HAP-1 (cell line): ENCODE measurements at regions not wholly inside any gene's neighbourhood (a gene's known extent, or its start where the extent isn't known, plus 50 kb on each side); places are given as distances from the start of the nearest gene placed in this dataset.

Experiments
- DNase-seq, 2 experiments: peaks; one replicate each; pipeline ENCODE4 v3.0.0-alpha.2; 2016 to 2020; ENCODE audit warnings: low spot score in 2 of 2
- H3K27me3 ChIP-seq: fragments of 250-450 bp; sonication (Bioruptor Pico); 2 replicates; pipeline ENCODE4 v1.5.1; 2020; ENCODE audit warnings: low read depth, mild to moderate bottlenecking, moderate library complexity
- H3K36me3 ChIP-seq: fragments of 250-450 bp; sonication (Bioruptor Pico); replicated peaks from 2 replicates; pipeline ENCODE4 v1.5.1; 2020; ENCODE audit warnings: mild to moderate bottlenecking
- H3K4me1 ChIP-seq: fragments of 250-450 bp; sonication (Bioruptor Pico); 2 replicates; pipeline ENCODE4 v1.5.1; 2020; ENCODE audit warnings: mild to moderate bottlenecking
- H3K4me3 ChIP-seq: fragments of 250-450 bp; sonication (Bioruptor Pico); 2 replicates; pipeline ENCODE4 v1.5.1; 2020; ENCODE audit warnings: mild to moderate bottlenecking, moderate library complexity
- H3K9me3 ChIP-seq: fragments of 250-450 bp; sonication (Bioruptor Pico); 2 replicates; pipeline ENCODE4 v1.5.1; 2020; ENCODE audit warnings: mild to moderate bottlenecking, moderate library complexity
- in situ Hi-C: fragments of 300-500 bp; cut with MboI; formaldehyde crosslinking; loops from 3 replicates; pipeline ENCODE4 v1.14.3; 2020; ENCODE audit warnings: low sequenced_read_pairs, inconsistent platforms, mixed read lengths

DNA sequence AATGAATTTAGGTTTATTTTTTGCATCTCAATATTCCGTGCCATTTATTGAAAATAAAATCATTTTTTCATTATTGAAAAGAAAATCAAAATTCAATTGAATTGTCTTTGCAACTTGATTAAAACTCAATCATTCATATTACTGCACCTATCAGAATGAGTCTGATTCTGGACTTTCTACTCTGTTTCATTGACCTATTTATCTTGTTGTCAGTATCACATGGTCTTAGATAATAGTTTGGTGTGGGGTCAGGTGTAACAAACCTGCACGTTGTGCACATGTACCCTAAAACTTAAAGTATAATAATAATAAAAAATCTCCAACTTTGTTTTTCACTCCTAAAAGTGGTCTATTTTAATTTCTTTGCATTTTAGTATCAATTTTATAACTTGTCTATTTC, 422.9 kb downstream of the RAD51AP2 start:
- in situ Hi-C loops, result no loop called here
- no peaks in the 10 kb centered on the region for H3K36me3 ChIP-seq
- DNase-seq, result no peak

DNA sequence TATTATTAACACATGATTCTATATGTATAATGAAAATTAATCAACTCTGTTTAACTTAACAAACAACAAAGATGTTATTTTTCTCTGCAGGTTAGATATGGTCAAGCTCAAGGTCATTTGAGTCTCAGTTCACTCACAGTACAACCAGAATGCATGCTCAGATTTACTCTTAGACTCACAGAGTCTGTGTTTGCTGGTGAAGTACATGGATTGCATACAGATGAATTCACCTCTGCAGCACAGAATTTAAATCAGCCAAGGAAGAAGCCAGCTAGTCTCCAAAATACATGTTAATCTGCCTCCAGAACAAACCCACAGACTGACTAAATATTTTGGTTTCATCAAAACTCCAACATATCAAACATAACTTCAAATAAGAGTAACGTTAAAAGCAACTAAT, 424.5 kb downstream of the RAD51AP2 start:
- Histone ChIP-seq H3K9me3 (no peaks in the 10 kb centered on the region), H3K4me3 (no peak overlapping the region), H3K36me3 (no peaks in the 10 kb centered on the region), H3K4me1 (no peaks in the 10 kb centered on the region), H3K27me3 (no peaks in the 10 kb centered on the region)
- in situ Hi-C loops, result no loop called here
- no peak for DNase-seq

More for the DNA sequence above, 422.9 kb downstream of the RAD51AP2 start:
- H3K27me3 ChIP-seq, result no peaks in the 10 kb centered on the region
- H3K4me1 ChIP-seq, result no peaks in the 10 kb centered on the region
- no peak overlapping the region for H3K4me3 ChIP-seq
- H3K9me3 ChIP-seq, result no peaks in the 10 kb centered on the region

DNA sequence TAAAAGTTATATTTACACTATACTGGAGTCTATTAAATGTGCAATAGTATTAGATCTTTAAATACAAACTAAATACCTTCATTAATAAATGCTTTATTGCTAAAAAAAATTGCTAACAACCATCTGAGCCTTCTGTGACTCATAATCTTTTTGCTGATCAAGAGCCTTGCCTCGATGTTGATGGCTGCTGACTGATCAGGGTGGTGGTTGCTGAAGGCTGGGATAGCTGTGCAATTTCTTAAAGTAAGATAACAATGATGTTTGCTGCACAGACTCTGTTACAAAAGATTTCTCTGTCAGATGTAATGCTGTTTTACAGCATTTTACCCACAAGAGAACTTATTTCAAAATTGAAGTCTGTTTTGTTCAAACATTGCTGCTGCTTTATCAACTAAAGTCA, 421.4 kb upstream of the CYRIA start:
- no peaks in the 10 kb centered on the region for H3K27me3 ChIP-seq
- no peak for DNase-seq
- no peaks in the 10 kb centered on the region for H3K9me3 ChIP-seq
- H3K4me1 ChIP-seq, result no peaks in the 10 kb centered on the region
- H3K36me3 ChIP-seq, result no peaks in the 10 kb centered on the region
- in situ Hi-C loops, result no loop called here
- no peak overlapping the region for H3K4me3 ChIP-seq

DNA sequence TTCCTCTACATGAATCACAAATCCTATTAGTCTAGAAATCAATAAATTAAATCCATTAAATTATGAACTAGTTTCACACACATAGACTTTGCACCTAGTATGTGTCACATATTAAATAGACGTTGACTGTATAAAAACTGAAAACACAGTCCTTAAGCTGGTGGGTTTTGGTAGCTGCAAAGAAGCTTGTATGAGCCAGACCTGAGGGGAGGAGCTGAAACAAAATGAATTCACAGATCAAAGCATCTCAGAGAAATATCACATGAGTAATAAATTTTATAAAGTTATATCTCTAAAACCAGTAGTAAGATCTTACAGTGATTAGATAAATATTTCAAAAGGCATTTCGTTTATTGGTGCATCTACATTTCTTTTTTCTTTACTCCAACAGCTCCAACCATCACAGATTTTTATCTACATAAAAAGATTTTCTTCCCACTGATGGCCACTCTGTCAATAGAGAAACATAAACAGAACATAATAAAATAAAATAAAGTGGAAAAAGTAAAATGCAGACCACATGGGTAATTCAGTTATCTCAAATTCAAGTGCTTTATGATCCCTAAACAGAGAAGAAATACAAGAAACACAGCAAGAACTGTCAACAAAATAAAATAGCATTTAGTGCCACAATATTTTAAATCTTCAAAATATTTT, 420.0 kb upstream of the CYRIA start:
- H3K4me1 ChIP-seq, result no peaks in the 10 kb centered on the region
- no peak overlapping the region for H3K4me3 ChIP-seq
- H3K36me3 ChIP-seq, result no peaks in the 10 kb centered on the region
- no peaks in the 10 kb centered on the region for H3K27me3 ChIP-seq
- H3K9me3 ChIP-seq, result no peaks in the 10 kb centered on the region
- in situ Hi-C loops, result no loop called here
- DNase-seq, result no peak

DNA sequence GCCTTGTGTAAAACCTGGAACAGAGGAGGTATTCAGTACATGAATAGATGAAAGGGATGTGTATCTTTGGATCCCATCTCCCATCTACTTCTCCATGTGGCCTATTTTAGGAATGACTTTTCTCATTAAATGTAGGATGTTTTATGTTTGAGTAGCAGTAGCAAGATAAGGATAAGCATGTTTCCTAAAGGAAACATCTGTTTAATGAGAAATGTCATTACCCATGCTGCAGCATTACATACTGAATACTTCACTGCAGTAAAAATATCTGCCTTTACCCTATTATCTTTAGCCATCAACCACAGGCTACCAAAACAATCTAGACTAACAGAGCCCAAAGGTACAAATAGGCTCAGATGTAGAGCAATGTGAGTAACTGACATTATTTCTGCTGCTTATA, 419.2 kb upstream of the CYRIA start:
- H3K27me3 ChIP-seq, result no peaks in the 10 kb centered on the region
- no peaks in the 10 kb centered on the region; the same call in 1 of the 2 replicates for H3K9me3 ChIP-seq
- H3K4me3 ChIP-seq, result no peak overlapping the region
- H3K4me1 ChIP-seq, result no peaks in the 10 kb centered on the region
- H3K36me3 ChIP-seq, result no peaks in the 10 kb centered on the region
- DNase-seq, result no peak
- in situ Hi-C loops, result no loop called here

DNA sequence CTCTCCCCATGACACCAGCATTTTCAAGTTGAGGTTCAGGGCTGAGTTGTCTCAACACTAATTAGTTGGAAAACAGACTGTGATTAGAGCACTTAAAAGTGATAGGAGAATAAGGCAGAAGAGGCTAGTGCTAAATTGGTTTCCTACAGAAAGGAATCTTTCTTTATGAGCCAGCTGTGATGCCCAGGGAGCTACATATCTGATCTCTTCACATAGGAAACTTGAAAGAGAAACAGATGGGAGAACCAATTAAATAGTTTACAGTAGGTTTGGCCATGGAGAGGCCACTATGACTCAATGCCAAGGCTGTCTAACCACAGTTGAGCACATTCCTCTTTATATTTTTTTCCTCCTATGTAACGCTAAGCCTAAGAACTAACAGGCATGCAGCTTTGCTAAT, 418.3 kb upstream of the CYRIA start:
- no peaks in the 10 kb centered on the region for H3K4me1 ChIP-seq
- no peaks in the 10 kb centered on the region for H3K36me3 ChIP-seq
- DNase-seq, result no peak
- no peaks in the 10 kb centered on the region; the same call in 1 of the 2 replicates for H3K9me3 ChIP-seq
- H3K27me3 ChIP-seq, result no peaks in the 10 kb centered on the region
- H3K4me3 ChIP-seq, result no peak overlapping the region
- in situ Hi-C loops, result no loop called here

DNA sequence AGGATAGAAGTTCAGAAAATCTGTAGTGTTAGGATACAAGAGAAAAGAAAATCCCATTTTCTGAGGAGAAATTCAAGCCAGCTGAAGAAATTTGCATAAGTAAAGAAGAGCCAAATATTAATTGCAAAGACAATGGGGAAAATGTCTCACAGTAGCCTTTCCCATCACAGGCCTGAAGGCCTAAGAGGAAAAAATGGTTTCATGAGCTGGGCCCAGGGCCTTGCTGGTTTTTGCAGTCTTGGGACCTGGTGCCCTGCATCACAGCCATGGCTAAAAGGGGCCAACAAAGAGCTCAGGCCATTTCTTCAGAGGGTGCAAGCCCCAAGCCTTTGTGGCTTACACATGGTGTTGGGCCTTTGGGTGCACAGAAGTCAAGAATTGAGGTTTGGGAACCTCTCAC, 413.6 kb upstream of the CYRIA start:
- in situ Hi-C loops, result no loop called here
- Histone ChIP-seq H3K9me3 (no peaks in the 10 kb centered on the region; the same call in 1 of the 2 replicates), H3K36me3 (no peaks in the 10 kb centered on the region), H3K4me3 (no peak overlapping the region), H3K27me3 (no peaks in the 10 kb centered on the region), H3K4me1 (no peaks in the 10 kb centered on the region)
- no peak for DNase-seq

DNA sequence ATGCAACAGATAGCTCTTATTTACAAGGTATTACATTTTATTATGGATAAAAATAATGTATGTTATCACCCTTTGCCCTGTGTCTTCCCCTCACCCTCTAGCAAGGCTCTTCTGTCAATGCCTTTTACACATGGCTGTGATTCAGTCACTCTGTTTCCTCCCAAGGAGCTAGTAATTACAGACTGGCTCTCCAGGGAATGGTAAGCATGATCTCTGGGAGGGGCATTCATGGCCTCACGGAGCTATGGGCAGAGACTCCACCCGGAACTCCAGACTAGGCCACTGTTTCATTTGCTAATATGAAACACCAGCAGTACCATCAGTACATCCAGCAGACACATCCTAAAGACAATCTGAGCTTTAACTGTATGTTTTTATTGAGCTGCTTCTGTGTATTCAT, 410.9 kb upstream of the CYRIA start:
- in situ Hi-C loops, result no loop called here
- Histone ChIP-seq H3K9me3 (no peaks in the 10 kb centered on the region; the same call in 1 of the 2 replicates), H3K4me1 (no peaks in the 10 kb centered on the region), H3K4me3 (no peak overlapping the region), H3K36me3 (no peaks in the 10 kb centered on the region), H3K27me3 (no peaks in the 10 kb centered on the region)
- no peak for DNase-seq

DNA sequence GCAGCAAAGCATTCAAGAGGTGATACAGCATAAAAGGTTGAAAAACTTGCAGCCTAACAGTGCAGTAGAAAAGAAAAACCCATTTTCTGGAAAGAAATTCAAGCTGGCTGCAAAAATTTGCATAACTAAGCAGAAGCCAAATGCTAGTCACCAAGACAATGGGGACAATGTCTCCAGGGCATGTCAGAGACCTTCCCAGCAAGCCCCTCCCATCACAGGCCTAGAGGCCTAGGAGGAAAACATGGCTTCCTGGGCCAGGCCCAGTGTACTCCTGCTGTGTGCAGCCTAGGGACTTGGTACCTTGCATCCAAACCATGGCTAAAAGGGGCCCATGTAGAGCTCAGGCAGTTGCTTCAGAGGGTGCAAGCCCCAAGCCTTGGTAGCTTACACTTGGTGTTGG, 405.1 kb upstream of the CYRIA start:
- H3K36me3 ChIP-seq, result no peaks in the 10 kb centered on the region
- no peak overlapping the region for H3K4me3 ChIP-seq
- in situ Hi-C loops, result no loop called here
- DNase-seq, result peak in 1 of 2 experiments; percentile 29
- H3K9me3 ChIP-seq, result no peaks in the 10 kb centered on the region
- H3K4me1 ChIP-seq, result no peaks in the 10 kb centered on the region
- no peaks in the 10 kb centered on the region for H3K27me3 ChIP-seq

DNA sequence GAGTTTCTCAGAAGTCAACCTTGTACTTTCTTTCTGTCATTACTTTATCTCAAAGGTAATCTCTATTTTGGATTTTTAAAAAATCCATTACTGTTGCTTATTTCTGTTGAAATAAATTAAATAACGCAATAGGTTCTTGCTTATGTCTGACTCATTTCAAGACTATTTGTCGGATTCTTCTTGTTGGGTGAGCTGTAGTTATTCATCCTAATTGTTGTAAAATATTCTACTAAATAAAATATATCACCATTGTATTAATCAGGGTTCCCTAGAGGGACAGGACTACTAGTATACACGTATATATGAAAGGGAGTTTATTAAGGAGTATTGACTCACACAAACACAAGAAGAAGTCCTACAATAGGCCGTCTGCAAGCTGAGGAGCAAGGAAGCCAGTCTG, 403.9 kb upstream of the CYRIA start:
- in situ Hi-C loops, result no loop called here
- no peak for DNase-seq

DNA sequence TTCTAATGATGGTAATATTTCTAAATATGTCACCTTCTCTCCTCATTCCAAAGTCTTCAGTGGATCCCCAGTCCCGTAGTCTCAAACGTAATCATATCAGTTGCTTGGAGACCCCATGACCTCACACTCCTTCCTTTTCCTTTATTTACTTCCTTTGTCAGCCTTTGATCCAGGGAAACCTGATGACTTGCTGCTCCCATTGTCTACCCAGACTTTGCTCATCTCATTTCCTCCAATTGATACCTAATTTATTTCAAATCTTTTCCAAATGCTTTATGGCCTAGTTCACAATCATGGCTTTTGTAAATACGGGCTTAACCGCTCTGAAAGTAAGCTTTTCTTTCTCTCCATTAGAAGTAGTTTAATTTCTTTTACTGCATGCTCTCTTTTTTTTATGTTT, 402.4 kb upstream of the CYRIA start:
- DNase-seq, result no peak
- in situ Hi-C loops, result no loop called here
- Histone ChIP-seq H3K9me3 (no peaks in the 10 kb centered on the region), H3K27me3 (no peaks in the 10 kb centered on the region), H3K4me1 (no peaks in the 10 kb centered on the region), H3K4me3 (no peak overlapping the region), H3K36me3 (no peaks in the 10 kb centered on the region)

More for the DNA sequence above, 403.9 kb upstream of the CYRIA start:
- no peaks in the 10 kb centered on the region for H3K27me3 ChIP-seq
- H3K9me3 ChIP-seq, result no peaks in the 10 kb centered on the region
- H3K4me1 ChIP-seq, result no peaks in the 10 kb centered on the region
- no peak overlapping the region for H3K4me3 ChIP-seq
- no peaks in the 10 kb centered on the region for H3K36me3 ChIP-seq

DNA sequence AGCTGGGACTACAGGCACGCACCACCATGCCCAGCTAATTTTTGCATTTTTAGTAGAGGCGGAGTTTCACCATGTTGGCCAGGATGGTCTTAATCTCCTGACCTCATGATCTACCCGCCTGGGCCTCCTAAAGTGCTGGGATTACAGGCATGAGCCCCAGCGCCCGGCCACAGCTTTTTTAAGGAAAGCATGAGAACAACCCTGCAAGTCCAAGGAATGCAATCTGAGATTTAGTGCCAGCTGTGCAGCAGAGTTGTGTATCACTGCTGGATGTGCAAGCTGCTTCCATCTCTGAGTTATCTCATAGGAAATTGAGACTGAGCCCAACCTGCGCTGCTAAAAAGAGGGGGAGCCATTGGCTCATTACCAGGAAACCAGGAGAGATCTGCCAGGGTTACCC, 399.9 kb upstream of the CYRIA start:
- Histone ChIP-seq H3K36me3 (no peaks in the 10 kb centered on the region), H3K9me3 (no peaks in the 10 kb centered on the region), H3K4me1 (no peaks in the 10 kb centered on the region), H3K4me3 (no peak overlapping the region), H3K27me3 (no peaks in the 10 kb centered on the region)
- in situ Hi-C loops, result no loop called here
- no peak for DNase-seq

DNA sequence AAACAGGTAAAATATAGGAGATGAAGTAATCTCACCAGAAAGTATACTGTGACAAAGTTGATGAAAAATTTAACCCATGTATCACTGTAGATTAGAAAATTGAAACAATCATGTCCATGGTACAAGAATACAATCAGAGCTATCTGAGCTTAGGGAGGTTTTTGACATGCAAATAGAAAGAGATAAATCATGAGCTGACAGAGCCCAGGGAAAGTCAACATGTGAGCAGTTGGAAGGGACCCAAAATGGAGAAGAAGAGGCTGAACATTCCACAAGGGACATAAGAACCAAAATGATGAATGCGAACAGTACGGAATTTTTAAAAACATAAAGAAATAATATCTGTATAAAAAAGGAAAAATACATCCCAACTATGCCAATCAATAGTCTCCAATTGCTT, 395.4 kb upstream of the CYRIA start:
- H3K36me3 ChIP-seq, result no peaks in the 10 kb centered on the region
- no peak for DNase-seq
- H3K4me3 ChIP-seq, result no peak overlapping the region
- in situ Hi-C loops, result no loop called here
- no peaks in the 10 kb centered on the region for H3K9me3 ChIP-seq
- no peaks in the 10 kb centered on the region for H3K4me1 ChIP-seq
- no peaks in the 10 kb centered on the region; the same call in 1 of the 2 replicates for H3K27me3 ChIP-seq

DNA sequence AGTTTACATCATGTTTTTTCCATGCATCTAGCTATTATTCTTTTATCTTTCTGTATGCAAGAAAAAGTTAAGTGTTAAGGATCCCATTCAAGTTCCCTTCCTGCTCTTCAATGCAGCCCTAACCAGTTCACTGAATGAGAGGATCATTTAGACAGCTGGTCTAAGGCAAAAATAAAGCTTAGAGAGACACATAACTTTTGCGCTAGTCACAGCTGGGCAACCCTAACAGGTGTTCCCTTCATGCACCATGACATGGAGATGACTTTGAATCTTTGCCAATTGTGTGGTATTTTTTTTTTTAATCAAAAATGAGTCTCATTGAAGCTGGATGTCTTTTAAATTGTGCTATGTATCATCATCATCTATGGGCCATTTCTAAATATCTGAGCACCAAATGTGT, 393.8 kb upstream of the CYRIA start:
- in situ Hi-C loops, result no loop called here
- H3K4me3 ChIP-seq, result no peak overlapping the region

More for the DNA sequence above, 393.8 kb upstream of the CYRIA start:
- no peaks in the 10 kb centered on the region for H3K4me1 ChIP-seq
- no peaks in the 10 kb centered on the region for H3K36me3 ChIP-seq
- H3K9me3 ChIP-seq, result no peaks in the 10 kb centered on the region
- DNase-seq, result no peak
- H3K27me3 ChIP-seq, result no peaks in the 10 kb centered on the region; the same call in 1 of the 2 replicates
